NCI-H187 (cell line): ENCODE measurements at regions not wholly inside any gene's neighbourhood (a gene's known extent, or its start where the extent isn't known, plus 50 kb on each side); places are given as distances from the start of the nearest gene placed in this dataset.
"Not testable (repeated sequence)": the region's sequence is repeated elsewhere in the genome, so short reads cannot be mapped to it uniquely, and the experiment has no call there.

Experiments used
- DNase-seq, 2 experiments: peaks; one replicate each; lab custom pipeline; 2025; lab: John Stamatoyannopoulos, UW

DNA sequence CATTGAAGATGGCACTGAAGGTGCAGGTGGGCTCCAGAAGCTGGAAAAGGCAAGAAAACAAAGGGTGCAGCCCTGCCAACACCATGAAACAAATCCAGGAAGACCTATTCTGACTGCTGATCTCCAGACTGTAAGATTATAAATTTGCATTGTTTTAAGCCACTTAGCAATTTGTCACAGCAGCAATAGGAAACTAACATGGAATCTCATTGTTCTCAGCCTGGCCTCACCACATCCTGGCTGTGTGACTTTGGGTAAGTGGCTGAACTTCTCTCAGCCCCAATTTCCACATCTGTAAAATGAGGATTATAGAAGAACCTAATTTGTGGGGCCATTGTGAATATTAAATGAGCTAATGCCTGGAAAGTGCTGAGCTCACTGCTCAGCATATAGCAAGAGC is 160.4 kb upstream of the MAFB start:
- DNase-seq: no peak

DNA sequence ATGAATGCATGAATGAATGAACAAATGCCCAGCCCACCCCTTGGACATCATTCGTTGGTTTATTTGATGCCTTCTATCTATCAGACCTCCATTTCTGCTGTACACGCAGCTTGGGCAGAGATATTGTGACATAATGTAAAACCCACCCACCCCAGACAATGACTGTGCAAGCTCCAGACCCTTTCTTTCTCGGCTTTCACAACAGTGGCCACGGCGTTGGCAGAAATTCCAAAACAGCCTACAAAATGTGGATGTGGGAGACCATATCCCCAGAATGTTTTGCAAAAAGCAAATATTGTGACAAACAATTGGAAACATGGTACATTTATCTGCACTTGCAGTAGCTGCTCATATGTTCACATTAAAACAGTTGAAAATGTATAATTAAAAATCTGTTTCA is 162.0 kb upstream of the MAFB start:
- DNase-seq: no peak

DNA sequence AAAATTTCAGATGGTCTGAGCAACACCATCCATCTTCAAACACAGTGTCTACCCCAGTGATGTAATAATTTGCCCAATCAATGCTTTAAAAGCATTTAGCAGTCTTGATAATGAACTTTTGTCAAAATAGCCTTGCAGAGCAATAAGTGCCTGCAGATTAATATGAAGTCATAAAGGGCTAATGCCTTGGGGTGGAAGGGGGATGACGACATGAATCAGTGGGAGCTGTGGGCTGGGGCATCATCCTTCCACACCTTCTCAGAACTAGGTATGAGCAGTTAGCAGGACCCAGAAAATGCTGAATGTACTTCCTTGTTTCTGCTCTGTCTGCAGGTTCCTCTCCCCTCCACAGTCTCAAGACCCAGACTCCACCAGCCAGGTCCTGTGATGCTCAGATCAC is 166.2 kb upstream of the MAFB start:
- no peak for DNase-seq

DNA sequence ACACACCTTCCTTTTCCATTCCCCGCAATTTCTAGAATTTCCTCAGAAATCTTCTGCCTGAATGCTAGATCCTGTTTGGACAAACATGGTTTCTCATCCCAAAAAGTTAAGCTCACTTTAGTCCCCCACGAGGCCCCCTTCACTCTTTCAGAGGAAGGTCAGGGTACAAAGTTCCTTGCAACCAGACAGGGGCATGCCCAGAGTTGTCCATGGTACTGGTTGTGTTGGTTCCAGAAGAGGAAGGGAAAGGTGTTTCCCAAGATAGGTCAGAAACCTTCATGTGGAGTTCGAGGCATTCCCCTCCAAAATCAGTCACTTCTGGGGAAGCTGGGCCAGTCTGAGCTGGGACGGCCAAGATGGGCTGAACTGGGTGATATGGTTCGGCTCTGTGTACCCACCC is 167.6 kb upstream of the MAFB start:
- no peak for DNase-seq

DNA sequence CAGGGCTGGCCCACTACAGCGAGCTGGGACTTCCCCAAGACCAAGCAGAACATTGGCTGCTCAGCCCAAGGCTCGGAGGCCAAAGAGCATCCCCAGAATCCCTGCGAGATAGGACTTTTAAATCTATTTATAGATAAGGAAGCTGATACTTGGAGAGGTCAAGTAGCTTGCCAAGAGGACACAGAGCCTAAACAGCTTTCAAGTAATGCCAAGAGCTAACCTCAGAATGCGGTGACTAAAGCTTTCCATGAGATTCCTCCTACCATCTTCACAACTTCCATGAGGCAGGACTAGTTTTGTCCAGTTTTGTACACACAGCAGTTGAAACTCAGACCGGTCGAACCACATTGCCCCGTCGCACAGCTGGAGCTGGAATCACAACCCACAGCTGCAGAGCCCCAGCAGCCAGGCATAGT is 168.1 kb upstream of the TOP1 start:
- no peak for DNase-seq

DNA sequence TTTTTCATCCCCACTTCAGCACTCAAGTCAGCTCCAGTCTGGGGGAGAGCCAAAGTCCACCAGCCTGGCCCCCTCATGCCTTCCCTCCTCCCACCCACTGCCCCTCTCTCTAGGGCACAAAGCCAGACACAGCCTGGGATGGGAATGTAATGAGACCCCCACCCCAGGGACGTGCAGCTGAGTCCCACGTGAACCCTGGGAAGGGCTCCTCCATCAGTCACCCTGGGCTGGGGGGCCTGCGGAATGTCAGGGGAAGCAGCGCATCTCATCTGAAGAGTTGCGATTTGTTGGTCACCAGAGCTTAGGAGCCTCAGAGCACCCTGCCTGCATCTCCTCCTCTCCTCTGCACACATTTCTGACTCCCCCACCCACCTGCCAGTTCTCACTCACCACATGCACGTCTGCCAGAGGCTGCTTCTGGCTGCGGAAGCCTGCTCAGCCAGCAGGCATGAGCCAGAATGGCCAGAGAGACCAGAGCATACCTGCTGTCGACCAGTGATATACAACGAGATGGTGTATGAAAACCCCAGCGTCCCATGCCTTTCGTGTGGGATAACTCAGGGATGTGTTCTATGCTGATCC is 167.1 kb upstream of the TOP1 start:
- no peak for DNase-seq

DNA sequence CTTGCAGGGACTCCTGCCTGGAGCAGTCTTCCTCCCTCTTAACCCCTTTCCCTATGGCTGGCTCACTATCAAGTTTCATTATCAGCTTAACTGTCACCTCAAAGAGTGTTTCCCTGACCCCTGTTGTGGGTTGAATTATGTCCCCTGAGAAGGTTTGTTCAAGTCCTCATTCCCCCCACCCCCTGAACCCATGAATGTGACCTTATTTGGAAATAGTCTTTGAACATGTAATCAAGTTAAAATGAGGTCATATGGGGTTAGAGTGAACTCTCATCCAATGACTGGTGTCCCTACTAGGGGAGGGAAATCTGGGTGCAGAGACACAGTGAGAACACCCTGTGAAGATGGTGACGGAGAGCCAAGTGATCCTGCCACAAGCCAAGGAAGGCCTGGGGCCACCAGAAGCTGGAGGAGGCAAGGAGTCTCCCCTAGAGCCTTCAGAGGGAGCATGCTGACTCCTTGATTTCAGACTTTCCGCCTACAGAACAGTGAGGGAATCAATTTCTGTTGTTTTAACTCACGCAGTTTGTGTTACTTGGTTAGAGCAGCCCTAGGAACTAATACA is 165.2 kb upstream of the TOP1 start:
- no peak for DNase-seq

DNA sequence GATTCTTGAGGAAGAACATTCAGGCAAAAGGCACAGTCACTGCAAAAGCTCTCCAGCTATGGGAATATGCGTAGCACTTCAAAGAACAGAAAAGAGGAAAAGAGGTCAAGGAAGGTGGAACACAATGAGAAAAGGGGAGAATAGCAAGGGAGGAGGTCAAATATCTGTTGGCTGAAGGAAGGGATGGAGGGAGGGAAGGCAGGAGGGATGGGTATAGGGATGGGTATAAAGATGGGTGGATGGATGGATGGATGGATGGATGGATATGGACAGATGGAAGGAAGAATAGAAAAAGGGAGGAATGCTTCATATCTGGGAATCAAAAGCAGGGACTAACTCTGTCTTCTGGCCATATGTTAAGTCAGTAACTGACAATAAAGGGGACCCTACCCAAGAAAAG is 164.2 kb upstream of the TOP1 start:
- DNase-seq: no peak

DNA sequence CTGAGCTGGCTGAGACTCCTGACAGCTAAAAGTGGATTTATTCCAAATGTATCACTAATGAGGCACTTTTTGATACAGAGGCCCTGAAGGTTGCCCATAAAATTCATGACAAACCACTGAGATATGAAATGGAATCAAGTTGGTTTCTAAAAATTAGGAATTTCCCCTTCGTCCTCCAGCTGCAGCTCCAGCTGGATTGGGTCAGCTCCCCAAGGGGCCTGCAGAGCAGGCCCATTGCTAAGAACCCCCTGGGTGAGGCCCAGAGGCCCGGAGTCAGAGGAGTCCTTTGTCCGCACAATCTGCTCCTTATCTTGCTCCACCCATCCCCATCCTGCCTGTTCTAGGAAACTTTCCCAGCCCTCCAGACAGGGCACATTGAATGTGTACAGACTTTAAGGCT is 163.5 kb upstream of the TOP1 start:
- DNase-seq: no peak

DNA sequence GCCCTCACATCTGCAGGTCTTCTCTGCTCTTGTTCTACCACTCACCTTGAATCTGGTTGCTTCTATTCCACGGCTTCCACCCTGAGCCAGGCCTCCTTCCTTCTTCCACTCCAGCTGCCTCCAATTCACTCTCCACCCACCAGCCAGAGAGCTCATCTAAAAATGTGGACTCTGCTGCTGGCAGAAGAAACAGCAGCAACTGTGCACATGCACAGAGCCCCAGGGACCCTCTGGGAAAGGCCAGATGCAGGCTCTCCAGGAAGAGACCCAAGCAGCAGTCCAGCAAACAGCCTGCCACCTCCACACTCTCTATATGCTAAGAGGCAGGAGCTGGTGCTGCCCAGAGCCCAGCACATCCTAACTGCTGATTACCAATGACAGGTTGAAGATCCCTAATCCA is 162.6 kb upstream of the TOP1 start:
- no peak for DNase-seq

DNA sequence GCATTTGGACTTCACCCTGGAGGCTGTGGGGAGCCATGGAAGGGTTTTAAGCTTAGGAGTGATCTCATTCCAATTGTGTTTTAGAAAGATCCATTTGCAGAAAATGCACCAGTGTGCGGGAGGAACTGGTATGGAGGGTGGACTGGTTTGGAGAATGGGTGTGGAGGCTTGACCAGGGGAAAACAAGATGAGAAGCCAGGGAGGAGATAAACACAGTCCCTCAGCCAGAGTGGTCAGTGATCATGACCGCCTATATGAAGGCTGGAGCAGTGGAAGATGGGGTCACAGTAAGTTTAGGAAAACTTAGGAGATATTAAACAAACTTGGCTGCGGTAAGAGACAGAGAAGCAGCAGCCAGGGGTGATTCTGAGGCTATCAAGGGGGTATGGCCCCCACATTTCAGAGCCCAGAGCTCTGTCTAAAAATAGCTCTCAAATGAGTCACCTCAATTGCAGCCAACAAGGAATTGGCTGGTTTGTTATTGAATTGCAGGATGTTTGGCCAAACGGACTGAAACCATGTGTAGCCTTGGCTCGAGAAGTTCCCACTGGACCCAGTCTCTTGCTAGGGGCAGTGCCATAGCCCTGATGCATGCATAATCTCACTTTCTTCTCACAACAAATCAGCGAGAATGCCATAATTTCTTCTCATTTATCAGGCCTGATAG is 159.9 kb upstream of the TOP1 start:
- DNase-seq: no peak

DNA sequence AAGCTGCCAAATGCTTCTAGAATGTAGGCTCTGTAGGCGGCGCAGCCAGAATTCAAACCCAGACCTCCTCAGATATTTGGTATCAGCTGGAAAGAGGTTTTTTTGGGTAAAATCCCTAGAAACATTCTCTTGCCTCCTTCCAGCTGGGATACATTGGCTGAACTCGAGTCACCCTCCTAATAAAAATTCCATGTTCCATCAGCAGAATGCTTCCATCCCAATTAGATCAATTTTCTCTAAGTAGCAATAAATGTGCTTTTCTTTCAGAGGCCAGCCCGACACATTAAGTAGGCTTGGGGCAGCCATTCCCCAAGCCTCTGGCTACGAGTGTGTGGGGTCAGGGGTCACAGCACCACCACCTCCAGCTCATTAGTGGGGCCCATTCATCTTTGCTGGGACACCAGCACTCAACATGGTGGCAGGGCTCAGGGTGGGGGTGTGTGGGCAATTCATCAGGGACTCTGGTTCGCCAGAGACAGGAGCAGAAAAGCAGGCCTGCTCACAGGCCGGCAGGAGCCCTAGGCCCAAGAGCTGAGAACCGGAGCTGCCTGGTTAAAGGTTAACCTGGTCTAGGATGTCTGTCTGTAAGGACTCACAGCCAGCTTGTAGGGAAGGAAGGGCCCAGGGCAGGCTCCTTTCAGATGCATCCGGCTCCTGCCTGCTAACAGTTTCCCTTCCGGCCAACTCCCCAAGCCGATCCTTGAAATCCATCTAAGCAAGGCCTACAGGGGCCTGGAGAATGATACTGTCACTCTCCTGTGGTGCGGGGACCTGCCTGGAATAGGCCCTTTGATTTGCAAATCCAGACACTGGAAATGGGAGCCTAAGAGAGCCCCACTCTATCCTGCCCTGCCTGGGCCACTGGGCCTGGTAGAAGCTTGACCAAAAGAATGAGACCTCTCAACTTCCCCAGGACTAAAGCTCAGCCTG is 159.1 kb upstream of the TOP1 start:
- DNase-seq: no peak

DNA sequence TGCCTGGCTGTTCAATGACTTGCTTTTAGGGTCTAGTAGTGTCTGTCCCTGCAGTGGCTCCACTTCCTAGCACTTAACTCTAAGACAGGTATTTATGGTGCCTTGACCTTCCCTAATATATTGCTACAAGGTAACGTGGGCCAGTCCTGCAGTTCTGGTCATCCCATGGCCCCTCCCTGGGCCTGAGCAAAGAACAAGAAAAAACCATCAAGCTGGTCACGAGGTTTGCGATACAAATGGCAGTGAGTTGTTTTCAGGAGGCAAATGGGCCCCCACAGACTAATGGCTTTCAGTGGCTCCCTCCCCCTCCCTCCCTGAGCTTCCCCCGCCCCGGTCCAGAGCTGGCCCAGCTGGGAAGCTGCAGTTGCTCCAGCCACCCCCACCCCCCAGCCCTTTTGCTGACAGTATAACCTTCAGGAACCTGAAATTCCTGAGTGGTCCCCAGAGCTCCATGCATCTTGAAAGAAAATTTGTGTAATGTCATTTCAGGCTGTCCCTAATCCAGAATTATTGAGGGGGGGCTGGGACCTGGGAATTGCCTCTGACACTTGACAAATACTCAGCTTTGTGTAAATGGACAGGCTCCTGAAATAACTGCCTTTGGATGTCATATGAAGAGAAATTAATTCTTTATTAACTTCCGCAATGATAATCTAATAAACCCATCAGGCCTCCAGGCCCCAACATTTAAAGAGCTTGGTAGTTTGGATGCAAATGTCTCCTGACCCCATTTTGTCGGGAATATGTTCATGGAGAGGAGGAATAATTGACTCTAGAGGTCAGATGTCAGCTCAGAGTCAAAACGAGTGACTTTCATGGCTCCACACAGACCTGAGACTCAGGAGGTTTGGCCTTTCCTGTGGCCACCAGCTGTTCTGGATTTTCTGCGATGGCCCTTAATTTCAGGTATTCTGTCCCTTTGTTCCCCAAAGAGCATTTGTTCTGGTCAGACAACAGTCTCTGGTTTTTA is 153.2 kb upstream of the TOP1 start:
- DNase-seq: no peak

DNA sequence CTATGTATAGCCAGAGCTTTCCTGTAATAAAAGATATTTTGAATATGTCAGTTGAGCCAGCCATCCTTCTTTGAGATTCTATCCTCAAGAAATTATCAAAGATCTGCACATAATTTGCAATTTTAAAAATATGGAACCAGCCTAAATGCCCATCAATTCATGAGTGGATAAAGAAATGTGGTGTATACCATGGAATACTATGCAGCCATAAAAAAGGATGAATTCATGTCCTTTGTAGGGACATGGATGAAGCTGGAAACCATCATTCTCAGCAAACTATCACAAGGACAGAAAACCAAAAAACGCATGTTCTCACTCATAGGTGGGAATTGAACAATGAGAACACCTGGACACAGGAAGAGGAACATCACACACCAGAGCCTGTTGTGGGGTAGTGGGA is 150.5 kb upstream of the TOP1 start:
- DNase-seq: not testable (repeated sequence)

DNA sequence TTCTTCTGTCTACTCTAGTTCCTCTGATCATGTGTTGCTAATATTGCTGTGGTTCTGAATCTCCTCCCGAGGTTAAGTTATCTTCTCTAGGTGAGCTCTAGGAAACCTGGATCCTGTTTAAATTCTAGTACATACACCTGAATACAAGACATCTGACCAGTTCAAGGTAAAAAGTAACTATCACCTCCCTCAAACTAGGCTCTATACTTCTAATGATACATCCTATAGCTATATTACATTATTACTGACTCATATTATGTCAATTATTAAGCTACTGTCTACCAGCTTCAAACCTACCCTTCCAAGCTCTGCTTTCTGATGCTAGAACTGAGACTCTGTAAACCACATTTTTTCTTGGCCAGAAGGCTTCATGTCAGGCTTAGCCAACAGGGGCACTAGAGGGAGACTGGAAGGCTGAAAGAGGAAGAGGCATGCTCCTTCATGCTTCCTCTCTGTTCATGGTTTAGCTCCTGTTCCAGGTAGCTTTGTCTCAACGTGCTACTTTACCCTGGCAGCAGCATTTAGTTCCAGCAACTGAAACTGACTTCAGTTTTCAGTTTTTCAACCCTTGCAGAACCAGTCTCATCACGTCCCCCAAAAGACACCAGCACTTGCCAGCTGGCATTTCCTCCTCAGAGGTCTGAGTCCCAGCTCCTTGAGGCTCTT is 148.4 kb upstream of the TOP1 start:
- no peak for DNase-seq

DNA sequence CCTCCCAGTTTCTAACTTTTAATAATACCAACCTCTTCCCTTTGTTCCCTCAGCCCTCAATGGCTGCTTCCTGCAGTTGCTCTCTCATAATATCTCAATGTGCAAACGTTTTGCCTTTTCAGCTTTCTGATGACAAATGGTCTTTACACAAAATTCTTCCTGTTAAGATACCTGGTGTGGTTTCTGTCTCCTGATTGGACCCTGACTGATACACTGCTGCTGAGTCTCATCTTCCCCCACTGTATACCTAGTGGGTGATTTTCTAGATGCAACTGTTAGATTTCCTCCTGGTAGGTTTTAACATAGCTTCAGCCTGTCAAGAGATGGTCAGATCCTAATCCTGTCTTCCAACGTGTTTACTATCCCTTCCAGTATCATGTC is 147.9 kb upstream of the TOP1 start:
- DNase-seq: no peak

DNA sequence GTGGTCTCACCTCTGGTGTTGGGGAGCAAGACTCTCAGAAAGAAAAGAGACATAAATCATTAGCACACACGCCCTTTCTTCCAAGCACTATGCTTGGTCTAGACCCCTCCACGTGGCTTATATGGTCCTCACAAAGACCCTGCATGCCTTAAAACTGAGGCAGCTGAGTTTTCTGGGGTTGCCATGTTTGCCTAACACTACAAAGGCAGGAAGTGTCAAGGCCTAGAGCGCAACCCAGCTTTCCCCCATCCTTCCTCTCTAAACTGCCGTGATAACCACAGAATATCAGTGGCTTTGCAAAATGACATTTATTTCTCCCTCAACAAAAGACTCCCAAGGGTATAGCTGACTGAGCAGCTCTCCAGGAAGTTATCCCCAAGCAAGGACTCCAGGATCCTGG is 146.5 kb upstream of the TOP1 start:
- no peak for DNase-seq

DNA sequence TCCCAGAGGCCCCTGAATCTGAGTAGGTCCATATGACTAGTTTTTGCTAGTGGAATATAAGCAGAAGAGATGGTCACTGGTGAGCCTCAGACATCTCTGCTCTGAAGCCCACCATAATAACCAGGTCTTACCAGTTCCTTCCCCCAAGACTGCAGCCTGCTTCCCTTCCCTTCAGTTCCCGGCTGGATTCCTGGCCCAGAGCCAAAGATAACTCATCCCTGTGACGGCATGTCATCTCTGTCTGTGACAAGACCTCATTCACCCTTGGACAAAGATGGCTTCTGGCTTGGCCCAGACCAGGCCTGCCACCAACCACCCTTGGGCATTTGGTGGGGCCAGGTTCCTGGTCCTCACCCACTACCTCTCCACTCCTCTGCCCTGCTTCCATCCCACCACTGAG is 145.5 kb upstream of the TOP1 start:
- DNase-seq: no peak

DNA sequence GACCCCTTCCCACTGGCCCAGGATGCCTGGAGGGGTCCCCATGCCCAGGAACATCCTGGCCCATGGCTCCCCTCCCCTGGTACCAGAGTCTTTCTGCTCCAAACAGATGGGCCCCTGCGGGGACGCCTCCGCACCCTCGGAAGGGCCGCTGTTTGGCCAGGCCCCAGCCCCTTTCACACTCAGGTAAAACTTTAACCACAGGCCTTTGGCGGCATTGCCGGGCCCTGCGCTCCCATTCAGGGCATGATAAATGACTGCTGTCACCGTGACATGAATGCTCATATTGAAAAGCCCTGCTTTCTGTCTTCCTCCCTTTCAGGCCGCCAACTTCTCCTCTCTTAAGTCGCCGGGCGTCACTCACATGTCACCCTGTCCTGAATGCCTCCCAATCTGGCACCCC is 141.5 kb upstream of the TOP1 start:
- DNase-seq: no peak

DNA sequence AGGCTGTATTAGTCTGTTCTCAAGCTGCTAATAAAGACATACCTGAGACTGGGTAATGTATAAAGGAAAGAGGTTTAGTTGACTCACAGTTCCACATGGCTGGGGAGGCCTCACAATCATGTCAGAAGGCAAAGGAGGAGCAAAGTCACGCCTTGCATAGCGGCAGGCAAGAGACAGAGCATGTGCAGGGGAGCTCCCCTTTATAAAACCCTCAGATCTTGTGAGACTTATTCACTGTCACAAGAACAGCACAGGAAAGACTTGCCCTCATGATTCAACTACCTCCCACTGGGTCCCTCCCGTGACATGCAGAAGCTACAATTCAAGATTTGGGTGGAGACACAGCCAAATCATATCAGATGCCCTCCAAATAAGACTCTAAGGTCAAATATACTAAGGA is 139.4 kb upstream of the TOP1 start:
- DNase-seq: not testable (repeated sequence)

DNA sequence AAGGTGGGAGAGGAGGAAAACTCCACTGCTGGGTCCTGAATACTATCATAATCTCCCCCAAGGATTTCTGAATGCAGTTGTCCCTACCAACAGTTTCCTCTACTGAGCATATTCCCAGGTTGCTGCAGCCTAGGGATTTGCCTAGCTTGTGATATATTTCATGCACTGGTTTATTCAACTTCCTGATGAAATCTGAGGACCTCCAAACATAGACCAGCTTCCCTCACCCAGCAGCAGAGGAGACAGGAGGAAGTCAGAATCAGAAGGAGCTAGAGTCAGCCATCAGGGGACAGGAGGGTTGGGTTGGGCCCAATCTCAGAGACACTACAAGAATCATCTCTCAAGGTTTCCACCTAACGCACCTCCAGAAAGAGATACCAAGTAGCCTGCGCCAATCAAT is 138.4 kb upstream of the TOP1 start:
- no peak for DNase-seq
